Pancreas (tissue), 10 donors: ENCODE measurements at regions not wholly inside any gene's neighbourhood (a gene's known extent, or its start where the extent isn't known, plus 50 kb on each side); places are given as distances from the start of the nearest gene placed in this dataset.

Experiments used
- ATAC-seq, 4 donors: fragments of 200-7000 bp; cut with Tn5 transposase; one replicate each; pipeline versions ENCODE4 v1.8.0 to v1.9.1; 2020; ENCODE audit warnings: mild to moderate bottlenecking in 4 of 4, moderate library complexity in 4 of 4
- DNase-seq, 6 donors: peaks; one replicate each; pipeline ENCODE4 v3.0.0-alpha.2; 2020
- FAIRE-seq: peaks from 2 replicates; lab custom pipeline; 2012; peaks lifted over from hg19 to GRCh38; lab: Jason Lieb, UNC
- H3K27ac ChIP-seq, 4 donors: fragments of 200-600 bp; sonication (generic); 1 replicate in 3 of 4; 2 replicates in 1 of 4; pipeline versions ENCODE4 v1.5.0 to v1.8.0; 2020
- H3K27me3 ChIP-seq, 4 donors: fragments of 200-600 bp; one replicate each; pipeline ENCODE4 v1.8.0; 2021
- H3K36me3 ChIP-seq, 3 donors: fragments of 200-600 bp; sonication (generic) in 1 of 3; one replicate each; pipeline versions ENCODE4 v1.5.0 to v1.8.0; 2020 to 2021
- H3K4me1 ChIP-seq, 3 donors: fragments of 200-600 bp; one replicate each; pipeline ENCODE4 v1.8.0; 2021
- H3K4me3 ChIP-seq, 4 donors: fragments of 200-600 bp; sonication (generic) in 2 of 4; one replicate each; pipeline versions ENCODE4 v1.5.0 to v1.8.0; 2020 to 2021
- H3K9me3 ChIP-seq, 4 donors: fragments of 200-600 bp; one replicate each; pipeline ENCODE4 v1.8.0; 2021
- CTCF ChIP-seq, 4 donors: fragments of 200-600 bp; sonication (generic) in 3 of 4; IDR thresholded peaks; one replicate each; pipeline versions ENCODE4 v1.5.0 to v1.8.0; 2021; ENCODE audit warnings: antibody characterized with exemption in 4 of 4
- WGBS, 2 donors: extraction: QIAGEN DNeasy Blood & Tissue Kit; methylation state at CpG; one replicate each; pipeline ENCODE4 v1.1.7; 2013; 5-methylcytosine and 5-hydroxymethylcytosine counted together
- intact Hi-C, 3 donors: fragments of 100-400 bp; cut with DNase I; formaldehyde crosslinking; loops; one replicate each; pipeline versions ENCODE4 v1.11.1 to v1.14.2; 2022
- donor health status: healthy with polysubstance abuse.
- donor health status: DM: no; HTN: no; CAD: no; lungs with moderate emphysema.
- donor health status: DM: no; HTN: no; CAD: no.
- donor health status: control.
- donor health status: control.
- donor health status: Bipolar disorder and iron deficiency.
- donor health status: DM: yes; HTN: yes; CAD: no.
- donor health status: DM: no; HTN: no; CAD: no.
- donor health status: DM: no; HTN: no; CAD: no.
- donor health status: DM: yes; HTN: yes; CAD: no.

- H3K27ac ChIP-seq, result no peak overlapping the region
- intact Hi-C loops, result no loop called here
- H3K9me3 ChIP-seq, result no peaks in the 10 kb centered on the region
- 83 to 86% methylated on average over 8 of the region's 8 CpGs for WGBS, 2 donors
- FAIRE-seq (no peak), ATAC-seq (no peak), DNase-seq (no peak)
- no peaks in the 10 kb centered on the region for H3K27me3 ChIP-seq
- TF ChIP-seq CTCF (IDR thresholded peaks at IDR 0.05), result no peak
- no peaks in the 10 kb centered on the region for H3K4me1 ChIP-seq
- H3K36me3 ChIP-seq, result no peaks in the 10 kb centered on the region
- no peak overlapping the region for H3K4me3 ChIP-seq
Measured at GRCh38 chr1:30601316-30602085, 121.9 kb downstream of the MATN1 start.

- DNase-seq (no peak), FAIRE-seq (no peak), ATAC-seq (no peak)
- intact Hi-C loops, result no loop called here
- Histone ChIP-seq H3K27ac (no peak overlapping the region), H3K27me3 (no peaks in the 10 kb centered on the region), H3K9me3 (no peaks in the 10 kb centered on the region), H3K36me3 (no peaks in the 10 kb centered on the region), H3K4me1 (no peaks in the 10 kb centered on the region), H3K4me3 (no peak overlapping the region)
- WGBS, 2 donors, result 74 to 83% methylated on average over 4 of the region's 4 CpGs
- TF ChIP-seq CTCF (IDR thresholded peaks at IDR 0.05), result no peak
Measured at GRCh38 chr1:30600706-30601105, 122.7 kb downstream of the MATN1 start.

- intact Hi-C loops, result no loop called here
- Histone ChIP-seq H3K4me3 (no peak overlapping the region), H3K9me3 (no peaks in the 10 kb centered on the region), H3K27me3 (no peaks in the 10 kb centered on the region), H3K27ac (no peak overlapping the region), H3K4me1 (no peaks in the 10 kb centered on the region), H3K36me3 (no peaks in the 10 kb centered on the region)
- no peak for DNase-seq
- no peak for TF ChIP-seq CTCF (IDR thresholded peaks at IDR 0.05)
- ATAC-seq, result no peak
- 73 to 79% methylated on average over 9 of the region's 9 CpGs for WGBS, 2 donors
- no peak for FAIRE-seq
Measured at GRCh38 chr1:30600258-30600657, 123.1 kb downstream of the MATN1 start.

- Histone ChIP-seq H3K36me3 (no peaks in the 10 kb centered on the region), H3K4me1 (no peaks in the 10 kb centered on the region), H3K9me3 (no peaks in the 10 kb centered on the region), H3K4me3 (no peak overlapping the region), H3K27ac (no peak overlapping the region), H3K27me3 (no peaks in the 10 kb centered on the region)
- TF ChIP-seq CTCF (IDR thresholded peaks at IDR 0.05), result no peak
- no peak for ATAC-seq
- intact Hi-C loops, result no loop called here
- WGBS, 2 donors, result 83 to 91% methylated on average over 5 of the region's 5 CpGs
- FAIRE-seq, result no peak
- DNase-seq, result no peak
Measured at GRCh38 chr1:30599721-30600120, 123.7 kb downstream of the MATN1 start.

GRCh38 chr1:30598571-30599114 is 124.7 kb downstream of the MATN1 start:
- ATAC-seq, result no peak
- intact Hi-C loops, result no loop called here
- DNase-seq, result no peak
- no peak overlapping the region for H3K4me3 ChIP-seq
- no peaks in the 10 kb centered on the region for H3K27me3 ChIP-seq
- WGBS, 2 donors, result 78 to 83% methylated on average over 4 of the region's 4 CpGs
- no peak for TF ChIP-seq CTCF (IDR thresholded peaks at IDR 0.05)
- H3K36me3 ChIP-seq, result no peaks in the 10 kb centered on the region
- no peak for FAIRE-seq
- no peaks in the 10 kb centered on the region for H3K4me1 ChIP-seq
- H3K27ac ChIP-seq, result no peak overlapping the region
- no peaks in the 10 kb centered on the region for H3K9me3 ChIP-seq
